Stimulated activated CD4-positive, alpha-beta T cell treated with anti-CD3 and anti-CD28 coated beads, Interleukin-4, amount 100 ng/mL, for 24 hours (primary cell): ENCODE measurements at regions not wholly inside any gene's neighbourhood (a gene's known extent, or its start where the extent isn't known, plus 50 kb on each side); places are given as distances from the start of the nearest gene placed in this dataset.

Experiments used
- DNase-seq: peaks from one replicate; pipeline ENCODE4 v3.0.0-alpha.2; 2020

- no peak for DNase-seq
These were observed 169.7 kb upstream of the RAB4A start for GRCh38 chr1:229101011-229101871.

GRCh38 chr1:229102741-229103391, 168.0 kb upstream of the RAB4A start:
- no peak for DNase-seq

GRCh38 chr1:229104654-229105053, 166.3 kb upstream of the RAB4A start:
- no peak for DNase-seq

- DNase-seq, result no peak
These were observed 165.8 kb upstream of the RAB4A start for GRCh38 chr1:229105109-229105508.

- DNase-seq, result no peak
These were observed 164.9 kb upstream of the RAB4A start for GRCh38 chr1:229105822-229106525.

- no peak for DNase-seq
These were observed 164.3 kb upstream of the RAB4A start for GRCh38 chr1:229106526-229107125.

GRCh38 chr1:229107304-229107815, 163.6 kb upstream of the RAB4A start:
- DNase-seq, result no peak

GRCh38 chr1:229107972-229108371, 162.9 kb upstream of the RAB4A start:
- no peak for DNase-seq

- no peak for DNase-seq
These were observed 162.2 kb upstream of the RAB4A start for GRCh38 chr1:229108598-229109201.

GRCh38 chr1:229109320-229109761, 161.6 kb upstream of the RAB4A start:
- DNase-seq, result no peak

GRCh38 chr1:229110986-229111385, 159.9 kb upstream of the RAB4A start:
- no peak for DNase-seq

- no peak for DNase-seq
These were observed 159.1 kb upstream of the RAB4A start for GRCh38 chr1:229111703-229112319.

- DNase-seq, result no peak
These were observed 157.9 kb upstream of the RAB4A start for GRCh38 chr1:229112832-229113548.

GRCh38 chr1:229114315-229114714, 156.6 kb upstream of the RAB4A start:
- DNase-seq, result no peak

GRCh38 chr1:229114850-229115365, 156.0 kb upstream of the RAB4A start:
- DNase-seq, result no peak

GRCh38 chr1:229116114-229116513, 154.8 kb upstream of the RAB4A start:
- DNase-seq, result no peak

GRCh38 chr1:229117664-229118300, 153.1 kb upstream of the RAB4A start:
- DNase-seq, result no peak

- DNase-seq, result no peak
These were observed 152.3 kb upstream of the RAB4A start for GRCh38 chr1:229118477-229119061.

GRCh38 chr1:229119161-229119560, 151.8 kb upstream of the RAB4A start:
- DNase-seq, result no peak

- DNase-seq, result no peak
These were observed 151.0 kb upstream of the RAB4A start for GRCh38 chr1:229119876-229120275.
